Fibroblast of lung (primary cell): ENCODE measurements at regions not wholly inside any gene's neighbourhood (a gene's known extent, or its start where the extent isn't known, plus 50 kb on each side); places are given as distances from the start of the nearest gene placed in this dataset.
"Not testable (repeated sequence)": the region's sequence is repeated elsewhere in the genome, so short reads cannot be mapped to it uniquely, and the experiment has no call there.

Experiments used
- DNase-seq, 2 donors: peaks; one replicate each; pipeline versions ENCODE4 v3.0.0 to v3.0.0-alpha.2; 2010; ENCODE audit warnings: low read depth in 2 of 2
- H2AFZ ChIP-seq: 2 replicates; pipeline ENCODE4 v1.5.1; 2012; ENCODE audit warnings: low read length, control low read depth, inconsistent platforms
- H3K27ac ChIP-seq: 2 replicates; pipeline ENCODE4 v1.5.1; 2011; ENCODE audit warnings: low read length, control low read depth; ENCODE audit not compliant: insufficient read depth
- H3K27me3 ChIP-seq: 2 replicates; pipeline ENCODE4 v1.5.1; 2011; ENCODE audit warnings: mild to moderate bottlenecking, low read length; ENCODE audit not compliant: control insufficient read depth, insufficient read depth
- H3K36me3 ChIP-seq: 2 replicates; pipeline ENCODE4 v1.5.1; 2011; ENCODE audit warnings: low read length; ENCODE audit not compliant: control insufficient read depth, insufficient read depth
- H3K4me1 ChIP-seq: 2 replicates; pipeline ENCODE4 v1.5.1; 2011; ENCODE audit warnings: low read length; ENCODE audit not compliant: control insufficient read depth, insufficient read depth; ENCODE audit errors: extremely low read depth
- H3K4me2 ChIP-seq: 2 replicates; pipeline ENCODE4 v1.5.1; 2011; ENCODE audit warnings: low read length, control low read depth; ENCODE audit not compliant: insufficient read depth; ENCODE audit errors: extremely low read depth
- H3K4me3 ChIP-seq, 4 experiments: fragments of 200-600 bp in 1 of 4; sonication (generic) in 1 of 4; replicated peaks in 1 of 4; 2 replicates each; pipeline ENCODE4 v1.5.1; 2011 to 2016; ENCODE audit warnings: low read length in 4 of 4, low read depth in 3 of 4, mild to moderate bottlenecking in 3 of 4, control low read depth in 2 of 4, inconsistent platforms in 1 of 4, mixed read lengths in 1 of 4; ENCODE audit not compliant: insufficient read depth in 1 of 4; ENCODE audit errors: control extremely low read depth in 1 of 4
- H3K79me2 ChIP-seq: 2 replicates; pipeline ENCODE4 v1.5.1; 2012; ENCODE audit warnings: mild to moderate bottlenecking, low read length, inconsistent platforms; ENCODE audit not compliant: control insufficient read depth, insufficient read depth
- H3K9ac ChIP-seq: 2 replicates; pipeline ENCODE4 v1.5.1; 2011; ENCODE audit warnings: mild to moderate bottlenecking, low read length, control low read depth; ENCODE audit not compliant: insufficient read depth
- H3K9me3 ChIP-seq: 2 replicates; pipeline ENCODE4 v1.5.1; 2012; ENCODE audit warnings: low read depth, low read length; ENCODE audit not compliant: control insufficient read depth, insufficient read depth
- H4K20me1 ChIP-seq: 2 replicates; pipeline ENCODE4 v1.5.1; 2011; ENCODE audit warnings: low read length; ENCODE audit not compliant: control insufficient read depth, insufficient read depth; ENCODE audit errors: extremely low read depth
- EZH2 ChIP-seq: IDR thresholded peaks from 2 replicates; pipeline ENCODE4 v1.5.1; 2012; ENCODE audit warnings: low read length, control low read depth, mild to moderate bottlenecking; ENCODE audit errors: missing control alignments
- TF ChIP-seq, protein P1 (sequence below), 2 donors: IDR thresholded peaks in 1 of 2; conservative IDR thresholded peaks in 1 of 2; 1 replicate in 1 of 2; 2 replicates in 1 of 2; pipeline ENCODE4 v1.5.1; 2011 to 2012; ENCODE audit warnings: low read length in 2 of 2, control low read depth in 1 of 2, inconsistent platforms in 1 of 2, low read depth in 1 of 2, mild to moderate bottlenecking in 1 of 2

DNA sequence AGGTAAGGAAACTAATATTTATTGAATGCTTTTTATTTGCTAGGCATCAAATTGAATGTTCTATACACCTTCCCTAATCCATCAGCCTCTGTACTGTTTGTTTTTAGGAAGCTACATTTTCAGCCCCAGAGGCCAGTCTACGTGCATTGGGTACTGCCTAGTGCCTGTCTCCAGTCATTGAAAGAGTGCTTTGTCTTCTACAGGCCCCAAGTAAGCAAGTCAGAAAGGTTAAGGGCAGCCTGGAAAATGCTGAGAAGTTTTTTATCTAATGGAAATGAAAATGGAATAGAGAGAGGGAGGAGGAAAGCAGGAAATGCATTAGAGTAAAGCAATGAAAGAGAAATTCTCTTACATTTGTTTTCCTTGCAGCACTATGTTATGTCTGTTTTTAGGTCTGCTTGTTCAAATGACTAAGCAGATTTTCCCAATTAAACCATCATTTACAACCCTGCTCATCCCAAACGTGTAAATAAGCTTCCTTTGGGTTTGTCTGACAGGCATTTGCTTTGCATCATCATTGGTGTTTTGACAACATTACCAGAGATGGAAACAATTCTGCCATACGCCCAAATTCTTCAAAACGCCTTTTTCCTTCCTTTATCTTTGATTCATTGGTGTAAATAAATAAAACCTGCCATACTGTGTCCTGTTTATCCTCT lies 116.0 kb upstream of the GOT2 start:
- Histone ChIP-seq H3K9me3 (no peaks in the 10 kb centered on the region), H2AFZ (no peak overlapping the region), H3K36me3 (no peaks in the 10 kb centered on the region), H3K4me2 (no peak overlapping the region), H3K4me1 (no peaks in the 10 kb centered on the region), H4K20me1 (no peaks in the 10 kb centered on the region), H3K27ac (no peak overlapping the region), H3K79me2 (no peaks in the 10 kb centered on the region), H3K27me3 (no peaks in the 10 kb centered on the region), H3K4me3 (no peak overlapping the region), H3K9ac (no peak overlapping the region)
- TF ChIP-seq EZH2: no peak
- DNase-seq: no peak

GRCh38 chr16:58848662-58849002 lies 114.5 kb upstream of the GOT2 start:
- H3K27ac ChIP-seq: no peak overlapping the region
- no peak overlapping the region for H3K4me2 ChIP-seq
- H3K27me3 ChIP-seq: no peaks in the 10 kb centered on the region
- DNase-seq: peak in 1 of 2 donors; percentile 3
- H3K9me3 ChIP-seq: no peaks in the 10 kb centered on the region
- H3K79me2 ChIP-seq: no peaks in the 10 kb centered on the region
- no peak overlapping the region for H3K9ac ChIP-seq
- no peak for TF ChIP-seq EZH2
- TF ChIP-seq, protein P1, sequence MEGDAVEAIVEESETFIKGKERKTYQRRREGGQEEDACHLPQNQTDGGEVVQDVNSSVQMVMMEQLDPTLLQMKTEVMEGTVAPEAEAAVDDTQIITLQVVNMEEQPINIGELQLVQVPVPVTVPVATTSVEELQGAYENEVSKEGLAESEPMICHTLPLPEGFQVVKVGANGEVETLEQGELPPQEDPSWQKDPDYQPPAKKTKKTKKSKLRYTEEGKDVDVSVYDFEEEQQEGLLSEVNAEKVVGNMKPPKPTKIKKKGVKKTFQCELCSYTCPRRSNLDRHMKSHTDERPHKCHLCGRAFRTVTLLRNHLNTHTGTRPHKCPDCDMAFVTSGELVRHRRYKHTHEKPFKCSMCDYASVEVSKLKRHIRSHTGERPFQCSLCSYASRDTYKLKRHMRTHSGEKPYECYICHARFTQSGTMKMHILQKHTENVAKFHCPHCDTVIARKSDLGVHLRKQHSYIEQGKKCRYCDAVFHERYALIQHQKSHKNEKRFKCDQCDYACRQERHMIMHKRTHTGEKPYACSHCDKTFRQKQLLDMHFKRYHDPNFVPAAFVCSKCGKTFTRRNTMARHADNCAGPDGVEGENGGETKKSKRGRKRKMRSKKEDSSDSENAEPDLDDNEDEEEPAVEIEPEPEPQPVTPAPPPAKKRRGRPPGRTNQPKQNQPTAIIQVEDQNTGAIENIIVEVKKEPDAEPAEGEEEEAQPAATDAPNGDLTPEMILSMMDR (conservative IDR thresholded peaks at IDR 0.05 in 1 of 2, IDR thresholded peaks at IDR 0.05 in 1 of 2; ENCODE audit: low read depth in 1 of 2, low read length in 2 of 2): no peak
- no peak overlapping the region for H2AFZ ChIP-seq
- no peaks in the 10 kb centered on the region for H4K20me1 ChIP-seq
- no peak overlapping the region for H3K4me3 ChIP-seq
- no peaks in the 10 kb centered on the region for H3K4me1 ChIP-seq
- no peaks in the 10 kb centered on the region for H3K36me3 ChIP-seq

DNA sequence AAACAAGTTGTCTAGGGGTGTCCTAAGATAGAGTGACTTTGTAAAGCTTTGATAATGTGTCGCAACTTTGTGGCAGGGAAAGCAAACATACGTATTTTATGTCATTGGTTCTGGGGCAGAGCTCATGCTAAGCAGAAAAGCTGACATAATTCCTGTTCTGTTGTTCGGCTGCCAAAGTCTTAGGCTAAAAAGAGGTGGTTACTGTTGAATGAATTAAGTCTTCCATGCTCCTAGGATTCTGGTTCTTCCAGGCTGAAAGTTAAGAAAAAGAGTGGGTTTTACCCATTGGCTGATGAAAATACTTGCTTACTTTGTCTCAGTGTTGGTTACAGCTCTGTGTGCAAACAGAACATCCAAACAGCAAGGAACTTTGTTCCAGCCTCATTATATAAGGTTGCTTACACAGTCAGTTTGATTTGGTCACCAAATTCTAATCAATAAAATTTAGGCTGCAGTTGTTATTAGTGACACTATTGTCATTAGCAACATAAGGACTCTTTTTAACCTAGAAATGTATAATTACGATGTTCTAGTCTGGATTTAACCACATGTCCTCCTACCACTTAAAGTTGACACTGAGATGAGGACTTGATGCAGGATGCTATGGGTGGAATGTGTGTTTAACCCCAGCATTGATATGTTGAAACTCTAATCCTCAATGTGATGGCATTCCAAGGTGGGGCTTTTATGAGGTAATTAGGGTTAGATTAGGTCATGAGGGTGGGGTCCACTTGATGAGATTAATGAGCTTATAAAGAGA lies 114.0 kb upstream of the GOT2 start:
- no peaks in the 10 kb centered on the region for H4K20me1 ChIP-seq
- no peak overlapping the region for H3K4me2 ChIP-seq
- no peaks in the 10 kb centered on the region for H3K4me1 ChIP-seq
- H2AFZ ChIP-seq: no peak overlapping the region
- DNase-seq: no peak
- H3K9ac ChIP-seq: no peak overlapping the region
- H3K27me3 ChIP-seq: no peaks in the 10 kb centered on the region
- TF ChIP-seq, protein P1 (conservative IDR thresholded peaks at IDR 0.05 in 1 of 2, IDR thresholded peaks at IDR 0.05 in 1 of 2; ENCODE audit: low read depth in 1 of 2, low read length in 2 of 2): no peak
- no peak for TF ChIP-seq EZH2
- no peak overlapping the region for H3K27ac ChIP-seq
- no peak overlapping the region for H3K4me3 ChIP-seq
- no peaks in the 10 kb centered on the region for H3K36me3 ChIP-seq
- H3K9me3 ChIP-seq: no peaks in the 10 kb centered on the region
- H3K79me2 ChIP-seq: no peaks in the 10 kb centered on the region

- H2AFZ ChIP-seq, H4K20me1 ChIP-seq, H3K4me2 ChIP-seq, H3K4me3 ChIP-seq, H3K9ac ChIP-seq, DNase-seq, H3K27me3 ChIP-seq, H3K36me3 ChIP-seq, H3K4me1 ChIP-seq, H3K27ac ChIP-seq, H3K79me2 ChIP-seq, H3K9me3 ChIP-seq: not testable (repeated sequence)
These were observed 112.1 kb upstream of the GOT2 start for GRCh38 chr16:58846226-58846625.
